Nephron progenitor cell (in vitro differentiated cells): ENCODE measurements at regions not wholly inside any gene's neighbourhood (a gene's known extent, or its start where the extent isn't known, plus 50 kb on each side); places are given as distances from the start of the nearest gene placed in this dataset.

ENCODE experiments used
- DNase-seq: peaks from one replicate; pipeline ENCODE4 v3.0.0; 2021
- H3K27ac Mint-ChIP-seq: 2 replicates; pipeline ENCODE4 v1.8.0; 2021; ENCODE audit warnings: mild to moderate bottlenecking, moderate library complexity, mixed read lengths
- H3K27me3 Mint-ChIP-seq: 2 replicates; pipeline ENCODE4 v1.8.0; 2021; ENCODE audit warnings: mild to moderate bottlenecking, low read depth, mixed read lengths; ENCODE audit not compliant: poor library complexity
- H3K36me3 Mint-ChIP-seq: 2 replicates; pipeline ENCODE4 v1.8.0; 2021; ENCODE audit warnings: low read depth, mixed read lengths
- H3K4me1 Mint-ChIP-seq: 2 replicates; pipeline ENCODE4 v1.8.0; 2021; ENCODE audit warnings: mixed read lengths
- H3K4me3 Mint-ChIP-seq: 2 replicates; pipeline ENCODE4 v1.8.0; 2021; ENCODE audit warnings: mild to moderate bottlenecking, moderate library complexity, mixed read lengths
- H3K9me3 Mint-ChIP-seq: 2 replicates; pipeline ENCODE4 v1.8.0; 2021; ENCODE audit warnings: mild to moderate bottlenecking, moderate library complexity, mixed read lengths
- CTCF ChIP-seq: fragments of 200-600 bp; sonication (generic); IDR thresholded peaks from 2 replicates; pipeline ENCODE4 v1.5.0; 2021; ENCODE audit warnings: antibody characterized with exemption

GRCh38 chr6:145274083-145274482 lies 461.2 kb downstream of the EPM2A start:
- TF ChIP-seq CTCF: no peak
- H3K4me1 Mint-ChIP-seq: peaks cover 59% of the 10 kb centered on the region

GRCh38 chr6:145275019-145275418 lies 460.3 kb downstream of the EPM2A start:
- H3K27ac Mint-ChIP-seq: no peak overlapping the region
- H3K36me3 Mint-ChIP-seq: no peaks in the 10 kb centered on the region
- H3K27me3 Mint-ChIP-seq: no peaks in the 10 kb centered on the region
- DNase-seq: no peak
- H3K4me3 Mint-ChIP-seq: no peak overlapping the region
- no peaks in the 10 kb centered on the region for H3K9me3 Mint-ChIP-seq
- peaks cover 51% of the 10 kb centered on the region for H3K4me1 Mint-ChIP-seq
- TF ChIP-seq CTCF: no peak

More at GRCh38 chr6:145274083-145274482, 461.2 kb downstream of the EPM2A start:
- Mint-ChIP-seq H3K36me3 (no peaks in the 10 kb centered on the region), H3K27ac (no peak overlapping the region), H3K4me3 (no peak overlapping the region), H3K9me3 (no peaks in the 10 kb centered on the region), H3K27me3 (no peaks in the 10 kb centered on the region)
- DNase-seq: no peak

- H3K4me1 Mint-ChIP-seq: peaks cover 43% of the 10 kb centered on the region
- H3K27ac Mint-ChIP-seq: no peak overlapping the region
- no peak overlapping the region for H3K4me3 Mint-ChIP-seq
- H3K36me3 Mint-ChIP-seq: no peaks in the 10 kb centered on the region
- DNase-seq: no peak
- H3K27me3 Mint-ChIP-seq: no peaks in the 10 kb centered on the region
- no peak for TF ChIP-seq CTCF
- peaks cover 4% of the 10 kb centered on the region for H3K9me3 Mint-ChIP-seq
Measured at GRCh38 chr6:145275787-145276186, 459.5 kb downstream of the EPM2A start.

GRCh38 chr6:145276756-145277155 lies 458.6 kb downstream of the EPM2A start:
- H3K27ac Mint-ChIP-seq: no peak overlapping the region
- H3K4me1 Mint-ChIP-seq: peaks cover 33% of the 10 kb centered on the region
- H3K4me3 Mint-ChIP-seq: no peak overlapping the region
- H3K36me3 Mint-ChIP-seq: no peaks in the 10 kb centered on the region
- H3K27me3 Mint-ChIP-seq: no peaks in the 10 kb centered on the region
- H3K9me3 Mint-ChIP-seq: peaks cover 4% of the 10 kb centered on the region
- no peak for DNase-seq
- TF ChIP-seq CTCF: no peak

- Mint-ChIP-seq H3K27ac (no peak overlapping the region), H3K36me3 (no peaks in the 10 kb centered on the region), H3K27me3 (no peaks in the 10 kb centered on the region), H3K9me3 (peaks cover 4% of the 10 kb centered on the region), H3K4me3 (no peak overlapping the region), H3K4me1 (peaks cover 26% of the 10 kb centered on the region)
- TF ChIP-seq CTCF: no peak
- DNase-seq: no peak
Measured at GRCh38 chr6:145277358-145278086, 457.8 kb downstream of the EPM2A start.

- Mint-ChIP-seq H3K9me3 (peaks cover 4% of the 10 kb centered on the region), H3K36me3 (no peaks in the 10 kb centered on the region), H3K4me3 (no peak overlapping the region), H3K4me1 (peaks cover 26% of the 10 kb centered on the region), H3K27ac (no peak overlapping the region), H3K27me3 (no peaks in the 10 kb centered on the region)
- no peak for DNase-seq
- TF ChIP-seq CTCF: no peak
Measured at GRCh38 chr6:145278163-145278807, 457.0 kb downstream of the EPM2A start.
